Astrocyte of the spinal cord (primary cell): ENCODE measurements at regions not wholly inside any gene's neighbourhood (a gene's known extent, or its start where the extent isn't known, plus 50 kb on each side); places are given as distances from the start of the nearest gene placed in this dataset.

ENCODE experiments used
- DNase-seq: peaks from one replicate; pipeline ENCODE4 v3.0.0; 2011; ENCODE audit warnings: low read depth, low spot score
- H3K4me3 ChIP-seq: 2 replicates; pipeline ENCODE4 v1.5.1; 2011; ENCODE audit warnings: low read depth, mild to moderate bottlenecking, low read length, moderate library complexity
- in situ Hi-C: cut with HindIII; loops from 2 replicates; pipeline ENCODE4 v1.10.0; 2017; ENCODE audit warnings: low sequenced_read_pairs
- TF ChIP-seq, protein P1 (sequence below): IDR thresholded peaks from 2 replicates; pipeline ENCODE4 v1.5.1; 2012; ENCODE audit warnings: low read depth, mild to moderate bottlenecking, low read length, inconsistent platforms

DNA sequence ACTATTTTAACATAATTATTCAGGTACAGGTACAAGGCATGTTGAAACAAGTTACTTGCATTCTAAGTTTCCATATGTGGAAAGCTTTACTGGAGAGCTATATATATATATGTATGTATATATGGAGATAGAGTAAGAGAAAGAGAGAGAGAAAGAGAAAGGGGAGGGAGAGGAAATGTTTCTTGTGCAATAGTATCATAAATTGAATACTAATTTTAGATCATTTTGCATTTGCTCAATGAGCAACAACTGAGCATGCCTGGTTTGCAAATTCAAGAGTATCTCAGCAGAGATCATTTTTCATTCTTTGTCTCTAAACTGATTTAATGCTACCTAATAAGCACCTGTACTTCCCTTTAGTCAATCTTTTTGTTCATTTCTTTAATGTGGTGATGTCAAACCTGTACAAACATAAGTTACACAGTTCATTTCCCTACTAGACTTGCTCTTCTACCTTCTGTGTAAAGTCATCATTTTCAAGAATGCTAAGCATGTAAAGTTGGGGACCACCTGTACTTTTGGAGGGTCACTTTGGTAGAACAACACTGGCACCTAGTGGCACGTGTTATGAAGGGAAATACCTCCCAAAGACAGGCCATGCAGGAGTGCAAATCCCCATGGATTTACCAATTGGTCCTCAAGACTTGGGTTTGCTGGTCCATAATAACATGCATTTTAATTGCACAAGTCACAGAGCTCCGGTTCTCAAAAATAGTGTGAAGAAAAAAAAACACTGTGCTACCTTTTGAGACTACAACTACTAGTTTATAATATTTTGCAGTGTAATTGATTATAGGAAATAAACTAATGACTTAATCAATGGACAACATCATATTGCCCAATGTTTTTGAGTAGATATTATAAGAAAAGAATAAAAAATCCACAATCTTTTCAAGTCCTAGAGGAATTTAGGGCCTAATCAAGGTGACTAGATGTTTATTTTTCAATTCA lies 431.2 kb upstream of the IGFBP3 start:
- DNase-seq, result peak; percentile 71
- no peak overlapping the region for H3K4me3 ChIP-seq
- TF ChIP-seq, protein P1, sequence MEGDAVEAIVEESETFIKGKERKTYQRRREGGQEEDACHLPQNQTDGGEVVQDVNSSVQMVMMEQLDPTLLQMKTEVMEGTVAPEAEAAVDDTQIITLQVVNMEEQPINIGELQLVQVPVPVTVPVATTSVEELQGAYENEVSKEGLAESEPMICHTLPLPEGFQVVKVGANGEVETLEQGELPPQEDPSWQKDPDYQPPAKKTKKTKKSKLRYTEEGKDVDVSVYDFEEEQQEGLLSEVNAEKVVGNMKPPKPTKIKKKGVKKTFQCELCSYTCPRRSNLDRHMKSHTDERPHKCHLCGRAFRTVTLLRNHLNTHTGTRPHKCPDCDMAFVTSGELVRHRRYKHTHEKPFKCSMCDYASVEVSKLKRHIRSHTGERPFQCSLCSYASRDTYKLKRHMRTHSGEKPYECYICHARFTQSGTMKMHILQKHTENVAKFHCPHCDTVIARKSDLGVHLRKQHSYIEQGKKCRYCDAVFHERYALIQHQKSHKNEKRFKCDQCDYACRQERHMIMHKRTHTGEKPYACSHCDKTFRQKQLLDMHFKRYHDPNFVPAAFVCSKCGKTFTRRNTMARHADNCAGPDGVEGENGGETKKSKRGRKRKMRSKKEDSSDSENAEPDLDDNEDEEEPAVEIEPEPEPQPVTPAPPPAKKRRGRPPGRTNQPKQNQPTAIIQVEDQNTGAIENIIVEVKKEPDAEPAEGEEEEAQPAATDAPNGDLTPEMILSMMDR, result peak; percentile 66
- in situ Hi-C loops, result no loop called here

DNA sequence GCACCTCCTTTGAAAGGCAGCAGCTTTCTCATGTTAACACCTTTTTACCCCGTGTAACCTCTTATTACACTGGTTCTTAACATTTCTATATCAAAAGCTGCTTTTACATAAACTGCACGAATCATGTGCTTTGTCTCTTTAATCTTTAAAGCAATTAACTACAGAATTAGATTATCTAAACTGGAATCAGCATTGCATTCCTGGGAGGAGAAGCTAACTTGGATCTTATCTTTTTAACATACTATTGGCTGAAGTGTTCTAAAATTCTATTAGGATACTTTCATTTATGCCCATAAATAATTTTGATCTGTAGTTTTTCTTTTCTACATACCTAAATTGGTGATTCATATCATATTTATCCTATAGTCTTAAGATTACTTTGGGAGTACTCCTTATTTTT lies 428.4 kb upstream of the IGFBP3 start:
- in situ Hi-C loops, result no loop called here
- no peak for DNase-seq
- H3K4me3 ChIP-seq, result no peak overlapping the region
- TF ChIP-seq, protein P1, result no peak

DNA sequence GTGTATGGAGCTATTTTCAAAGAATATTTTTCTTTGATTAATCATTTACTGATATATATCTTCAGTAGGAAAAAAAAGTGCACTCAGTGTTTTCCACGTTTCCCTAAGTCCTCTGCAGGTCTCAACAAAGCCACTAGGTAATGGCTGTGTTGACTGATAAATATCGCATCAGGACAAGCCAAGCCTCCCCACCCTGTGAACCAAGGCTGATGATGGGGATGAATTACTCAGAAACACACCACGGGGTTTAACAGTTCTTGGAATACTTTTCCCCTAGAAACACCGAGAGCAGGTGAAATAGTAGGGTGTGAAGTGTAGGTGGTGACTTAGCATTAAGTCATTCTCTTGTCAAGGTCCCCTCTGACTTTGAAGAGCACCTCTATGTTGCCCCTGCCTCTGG lies 423.5 kb upstream of the IGFBP3 start:
- in situ Hi-C loops, result no loop called here
- H3K4me3 ChIP-seq, result no peak overlapping the region
- TF ChIP-seq, protein P1, result no peak
- DNase-seq, result no peak

DNA sequence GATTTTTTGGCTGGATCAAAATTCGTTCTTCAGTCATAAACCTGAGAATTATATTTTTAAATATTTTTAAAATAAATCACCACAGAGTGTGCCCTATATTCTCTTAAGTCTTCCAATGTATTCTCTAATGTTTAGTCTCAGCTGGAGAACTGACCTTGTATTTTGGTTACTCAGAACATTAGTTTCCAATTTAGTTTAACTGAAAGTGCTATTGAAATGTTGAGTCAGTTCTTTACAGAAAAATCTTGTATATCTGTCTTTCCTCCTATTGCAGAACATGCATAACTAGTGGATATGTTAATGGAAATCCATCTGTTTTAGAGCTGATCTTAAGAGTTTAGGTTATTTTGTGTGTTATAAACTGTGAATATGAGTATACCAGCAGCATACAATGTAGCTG lies 422.7 kb upstream of the IGFBP3 start:
- in situ Hi-C loops, result no loop called here
- no peak overlapping the region for H3K4me3 ChIP-seq
- no peak for DNase-seq
- TF ChIP-seq, protein P1, result no peak

DNA sequence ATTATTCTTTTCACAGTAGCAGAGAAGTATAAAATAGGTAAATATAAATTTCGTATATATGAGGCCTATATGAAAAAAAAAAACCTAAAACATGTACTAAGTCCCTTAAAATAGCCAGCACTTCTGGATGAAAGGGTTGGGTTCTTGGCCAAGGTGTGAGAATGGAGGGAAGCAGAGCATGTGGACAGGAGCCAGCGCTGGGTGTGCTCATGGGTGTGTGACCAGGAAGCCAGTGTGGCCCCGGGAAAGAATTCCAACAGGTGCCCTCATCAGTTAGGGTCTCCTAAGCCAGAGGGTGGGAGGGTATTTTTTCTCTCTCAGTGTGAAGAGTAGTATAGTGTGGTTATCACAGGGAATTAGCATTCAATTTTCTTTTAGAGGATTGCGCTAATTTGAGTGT lies 401.9 kb upstream of the IGFBP3 start:
- TF ChIP-seq, protein P1, result no peak
- DNase-seq, result no peak
- in situ Hi-C loops, result no loop called here
- no peak overlapping the region for H3K4me3 ChIP-seq

DNA sequence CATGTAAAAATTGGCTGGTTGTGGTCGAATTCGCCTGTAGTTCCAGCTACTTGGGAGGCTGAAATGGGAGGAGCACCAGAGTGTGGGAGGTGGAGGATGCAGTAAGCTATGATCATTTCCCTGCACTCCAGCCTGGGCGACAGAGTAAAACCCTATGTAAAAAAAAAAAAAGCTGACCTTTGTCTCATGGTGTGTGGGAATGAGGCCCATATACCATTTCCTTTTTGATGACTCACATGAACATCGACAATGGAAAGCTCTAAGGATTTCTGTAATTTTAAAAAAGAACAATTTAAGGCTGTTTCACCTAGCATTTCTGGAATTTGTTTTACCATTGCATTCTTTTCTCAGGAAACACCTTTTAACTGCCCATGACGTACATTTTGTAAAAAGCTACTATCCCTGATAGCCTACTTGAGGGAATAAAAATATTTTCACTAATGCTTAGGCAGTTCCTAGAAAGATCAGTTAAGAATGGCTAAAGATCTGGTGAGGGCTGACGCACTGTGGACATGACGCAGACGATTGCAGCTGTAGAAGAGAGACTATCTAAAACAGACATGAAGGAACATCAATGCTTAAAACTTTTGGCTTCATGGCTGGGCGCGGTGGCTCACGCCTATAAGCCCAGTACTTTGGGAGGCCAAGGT lies 400.6 kb upstream of the IGFBP3 start:
- DNase-seq, result peak; percentile 81
- no peak overlapping the region for H3K4me3 ChIP-seq
- in situ Hi-C loops, result no loop called here
- TF ChIP-seq, protein P1, result no peak
